GM12872 (cell line): ENCODE measurements at regions not wholly inside any gene's neighbourhood (a gene's known extent, or its start where the extent isn't known, plus 50 kb on each side); places are given as distances from the start of the nearest gene placed in this dataset.

Experiments
- CTCF ChIP-seq: IDR thresholded peaks from 3 replicates; pipeline ENCODE4 v1.5.1; 2011; ENCODE audit warnings: low read depth, mild to moderate bottlenecking, low read length, moderate library complexity; ENCODE audit not compliant: insufficient read depth

GRCh38 chr6:21826904-21827303, 233.4 kb downstream of the SOX4 start:
- no peak for TF ChIP-seq CTCF

GRCh38 chr6:21827425-21828202, 234.1 kb downstream of the SOX4 start:
- no peak for TF ChIP-seq CTCF

- no peak for TF ChIP-seq CTCF
Measured at GRCh38 chr6:21828704-21829103, 235.2 kb downstream of the SOX4 start.

GRCh38 chr6:21829126-21829525, 235.6 kb downstream of the SOX4 start:
- TF ChIP-seq CTCF, result no peak

GRCh38 chr6:21831521-21832291, 238.2 kb downstream of the SOX4 start:
- no peak for TF ChIP-seq CTCF

- TF ChIP-seq CTCF, result no peak
Measured at GRCh38 chr6:21836277-21836676, 242.7 kb downstream of the SOX4 start.

- no peak for TF ChIP-seq CTCF
Measured at GRCh38 chr6:21836772-21837425, 243.3 kb downstream of the SOX4 start.
